ENCODE measurements at regions not wholly inside any gene's neighbourhood (a gene's known extent, or its start where the extent isn't known, plus 50 kb on each side); places are given as distances from the start of the nearest gene placed in this dataset.

DNA sequence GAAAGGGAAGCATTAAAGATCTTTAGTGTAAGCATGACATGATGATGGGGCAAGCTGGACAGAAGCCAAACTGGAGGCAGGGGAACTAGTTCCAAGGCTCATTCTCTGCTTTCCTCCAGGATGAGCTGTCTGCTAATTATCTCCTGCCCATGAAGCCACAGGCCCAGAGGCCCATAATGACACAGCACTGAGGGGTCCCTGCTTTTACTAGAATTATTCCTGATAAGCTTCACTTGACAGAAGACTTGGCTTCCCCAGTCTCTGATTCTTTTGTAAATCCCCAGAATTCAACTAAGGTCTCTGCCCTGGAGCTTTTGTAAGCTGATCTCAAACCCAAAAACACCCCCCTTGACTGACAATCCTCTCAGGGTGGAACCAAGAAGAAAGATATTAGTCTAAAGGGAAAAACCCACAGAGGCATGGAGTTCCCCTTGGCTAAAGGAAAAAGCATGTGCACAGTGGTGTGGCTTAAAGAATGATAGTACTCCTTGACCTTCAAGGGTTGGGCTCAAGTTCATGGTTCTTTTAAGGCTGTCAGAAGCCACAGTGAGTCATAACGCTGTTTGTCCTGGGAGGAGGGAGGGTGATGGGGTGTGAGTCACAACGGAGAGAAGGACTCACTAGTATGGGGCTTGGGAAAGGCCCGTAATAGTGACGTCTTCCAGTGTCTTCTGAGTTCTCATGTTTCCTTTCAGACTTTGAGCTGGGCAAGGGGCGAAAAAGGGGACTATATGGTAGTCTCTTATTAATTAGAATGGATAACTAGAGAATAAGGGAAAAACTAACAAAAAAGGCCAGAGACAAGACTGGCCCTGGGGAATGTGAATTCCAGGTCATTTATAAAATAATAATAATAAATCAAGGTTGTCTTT, 146.0 kb upstream of the CPEB2 start:
- Histone ChIP-seq H3K4me3 (ENCODE audit: low read length) (no peak overlapping the region), H3K79me2 (ENCODE audit: control insufficient read depth, low read length) (no peaks in the 10 kb centered on the region), H3K27me3 (ENCODE audit: control insufficient read depth, low read length) (no peaks in the 10 kb centered on the region), H3F3A (ENCODE audit: control insufficient read depth, insufficient read depth) (no peaks in the 10 kb centered on the region), H3K9me3 (ENCODE audit: control insufficient read depth, insufficient read depth, low read length) (no peaks in the 10 kb centered on the region), H3K4me1 (ENCODE audit: control insufficient read depth, low read length) (no peaks in the 10 kb centered on the region), H4K20me1 (ENCODE audit: control insufficient read depth, insufficient read depth, low read depth, low read length) (no peaks in the 10 kb centered on the region), H3K36me3 (ENCODE audit: control insufficient read depth, low read length) (no peaks in the 10 kb centered on the region), H3K4me2 (ENCODE audit: low read length) (no peak overlapping the region), H3K9me2 (replicated peaks; ENCODE audit: control insufficient read depth, low read length) (no peaks in the 10 kb centered on the region), H3K27ac (ENCODE audit: low read depth, low read length) (no peak overlapping the region)
- TF ChIP-seq CTCF (IDR thresholded peaks at IDR 0.05; ENCODE audit: low read depth, low read length, poor library complexity, severe bottlenecking) (no peak), EZH2phosphoT487 (IDR thresholded peaks at IDR 0.05; ENCODE audit: borderline replicate concordance, low read length) (no peak)

GRCh38 chr4:14856934-14857235, 145.4 kb upstream of the CPEB2 start:
- no peaks in the 10 kb centered on the region for H3K79me2 ChIP-seq (ENCODE audit: control insufficient read depth, low read length)
- H3K4me3 ChIP-seq (ENCODE audit: low read length): no peak overlapping the region
- H4K20me1 ChIP-seq (ENCODE audit: control insufficient read depth, insufficient read depth, low read depth, low read length): no peaks in the 10 kb centered on the region
- no peaks in the 10 kb centered on the region for H3K4me1 ChIP-seq (ENCODE audit: control insufficient read depth, low read length)
- H3K27me3 ChIP-seq (ENCODE audit: control insufficient read depth, low read length): no peaks in the 10 kb centered on the region
- no peaks in the 10 kb centered on the region for H3K9me3 ChIP-seq (ENCODE audit: control insufficient read depth, insufficient read depth, low read length)
- H3K4me2 ChIP-seq (ENCODE audit: low read length): no peak overlapping the region
- H3K27ac ChIP-seq (ENCODE audit: low read depth, low read length): no peak overlapping the region
- TF ChIP-seq EZH2phosphoT487 (IDR thresholded peaks at IDR 0.05; ENCODE audit: borderline replicate concordance, low read length) (no peak), CTCF (IDR thresholded peaks at IDR 0.05; ENCODE audit: low read depth, low read length, poor library complexity, severe bottlenecking) (no peak)
- H3K9me2 ChIP-seq (replicated peaks; ENCODE audit: control insufficient read depth, low read length): no peaks in the 10 kb centered on the region
- H3K36me3 ChIP-seq (ENCODE audit: control insufficient read depth, low read length): no peaks in the 10 kb centered on the region
- no peaks in the 10 kb centered on the region for H3F3A ChIP-seq (ENCODE audit: control insufficient read depth, insufficient read depth)

DNA sequence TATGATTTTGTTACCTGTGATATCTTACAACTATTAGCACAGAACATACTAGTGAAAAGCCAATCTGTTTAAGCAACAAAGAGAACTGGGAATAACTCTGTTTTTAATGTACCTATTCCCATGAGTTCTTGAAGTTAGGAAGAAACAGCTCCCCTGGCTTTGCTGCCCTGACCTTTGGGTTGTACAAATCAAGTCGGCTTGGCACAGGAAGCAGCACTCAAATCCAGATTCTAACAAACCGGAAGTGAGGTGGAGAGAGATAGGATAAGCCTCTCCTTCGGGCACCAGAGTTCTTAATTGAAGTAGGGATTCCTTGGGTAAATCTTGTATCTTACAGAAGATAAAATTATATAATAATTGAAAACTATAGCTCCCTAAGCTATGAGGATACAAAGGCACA, 144.8 kb upstream of the CPEB2 start:
- Histone ChIP-seq H3K79me2 (ENCODE audit: control insufficient read depth, low read length) (no peaks in the 10 kb centered on the region), H3K27ac (ENCODE audit: low read depth, low read length) (no peak overlapping the region), H3K9me2 (replicated peaks; ENCODE audit: control insufficient read depth, low read length) (no peaks in the 10 kb centered on the region), H3F3A (ENCODE audit: control insufficient read depth, insufficient read depth) (no peaks in the 10 kb centered on the region), H3K4me2 (ENCODE audit: low read length) (no peak overlapping the region), H3K9me3 (ENCODE audit: control insufficient read depth, insufficient read depth, low read length) (no peaks in the 10 kb centered on the region), H4K20me1 (ENCODE audit: control insufficient read depth, insufficient read depth, low read depth, low read length) (no peaks in the 10 kb centered on the region), H3K36me3 (ENCODE audit: control insufficient read depth, low read length) (no peaks in the 10 kb centered on the region), H3K4me1 (ENCODE audit: control insufficient read depth, low read length) (no peaks in the 10 kb centered on the region), H3K27me3 (ENCODE audit: control insufficient read depth, low read length) (no peaks in the 10 kb centered on the region), H3K4me3 (ENCODE audit: low read length) (no peak overlapping the region)
- TF ChIP-seq EZH2phosphoT487 (IDR thresholded peaks at IDR 0.05; ENCODE audit: borderline replicate concordance, low read length) (no peak), CTCF (IDR thresholded peaks at IDR 0.05; ENCODE audit: low read depth, low read length, poor library complexity, severe bottlenecking) (no peak)

Data from DOHH2 (cell line).